ENCODE measurements at regions not wholly inside any gene's neighbourhood (a gene's known extent, or its start where the extent isn't known, plus 50 kb on each side); places are given as distances from the start of the nearest gene placed in this dataset.

DNA sequence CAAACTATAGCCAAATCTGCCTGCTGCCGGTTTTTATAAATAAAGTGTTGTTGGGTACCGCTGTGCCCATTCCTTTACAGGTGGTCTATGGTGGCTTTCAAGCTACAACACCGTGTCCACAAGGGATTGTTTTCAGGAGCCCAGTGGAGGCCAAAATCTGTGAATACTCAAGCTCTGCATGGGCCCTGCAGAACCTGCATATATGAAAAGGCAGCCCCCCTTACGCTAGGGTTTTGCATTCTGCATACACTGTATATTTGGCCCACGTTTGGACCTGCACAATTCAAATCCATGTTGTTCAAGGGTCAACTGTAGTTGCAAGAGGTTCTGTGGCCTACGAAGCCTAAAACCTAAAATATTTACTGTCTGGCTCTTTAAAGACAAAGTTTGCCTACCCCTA lies 122.2 kb upstream of the TLE3 start:
- no peaks in the 10 kb centered on the region for H3K36me3 ChIP-seq (ENCODE audit: control insufficient read depth, insufficient read depth, low read length)
- no peak overlapping the region for H3K27ac ChIP-seq (ENCODE audit: low read depth, low read length)
- no peaks in the 10 kb centered on the region for H3K27me3 ChIP-seq (ENCODE audit: control insufficient read depth, insufficient read depth, low read length)
- H3K9me3 ChIP-seq (ENCODE audit: control insufficient read depth, insufficient read depth, low read depth, low read length) = no peaks in the 10 kb centered on the region
- no peak overlapping the region for H3K9ac ChIP-seq (ENCODE audit: low read length)
- no peak overlapping the region for H3K4me3 ChIP-seq (ENCODE audit: low read depth, low read length)
- peaks cover 12% of the 10 kb centered on the region; the same call in 1 of the 2 replicates for H3K4me1 ChIP-seq (ENCODE audit: control insufficient read depth, insufficient read depth, low read length)

DNA sequence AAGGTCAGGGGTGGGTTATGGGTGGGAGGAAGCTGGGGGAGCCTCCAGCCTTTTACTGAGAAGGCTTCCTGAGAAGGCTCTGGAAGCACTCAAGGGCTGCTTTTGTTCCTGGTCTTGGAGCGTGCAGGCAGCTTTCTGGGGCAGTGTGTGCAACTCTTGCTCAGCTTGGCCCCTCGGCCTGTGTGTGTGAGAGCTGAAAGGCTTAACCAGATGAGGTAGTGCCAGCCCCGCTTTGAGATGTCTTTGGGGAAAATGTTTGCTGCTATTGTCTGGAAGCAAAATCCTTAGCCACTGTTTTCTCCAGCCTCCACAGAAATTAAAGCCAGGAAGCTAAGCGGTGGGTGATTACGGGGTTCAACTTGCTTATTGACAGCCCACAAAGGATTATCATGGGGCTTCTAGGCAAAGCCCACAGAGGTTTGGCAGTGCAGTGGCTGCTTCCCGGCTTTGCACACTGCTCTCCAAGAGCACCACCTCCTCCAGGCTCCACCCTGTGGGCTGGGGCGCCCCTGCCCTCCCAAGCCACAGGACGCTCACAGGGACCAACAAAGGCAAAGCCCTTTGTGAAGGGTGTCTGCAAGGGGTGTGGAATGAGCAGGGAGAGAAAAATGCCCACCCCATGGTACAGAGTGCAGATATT lies 121.7 kb upstream of the TLE3 start:
- H3K4me1 ChIP-seq (ENCODE audit: control insufficient read depth, insufficient read depth, low read length) = peaks cover 16% of the 10 kb centered on the region; the same call in 1 of the 2 replicates
- no peak overlapping the region for H3K4me3 ChIP-seq (ENCODE audit: low read depth, low read length)
- H3K9ac ChIP-seq (ENCODE audit: low read length) = no peak overlapping the region
- no peaks in the 10 kb centered on the region for H3K27me3 ChIP-seq (ENCODE audit: control insufficient read depth, insufficient read depth, low read length)
- no peak overlapping the region for H3K27ac ChIP-seq (ENCODE audit: low read depth, low read length)
- H3K9me3 ChIP-seq (ENCODE audit: control insufficient read depth, insufficient read depth, low read depth, low read length) = no peaks in the 10 kb centered on the region
- H3K36me3 ChIP-seq (ENCODE audit: control insufficient read depth, insufficient read depth, low read length) = no peaks in the 10 kb centered on the region

DNA sequence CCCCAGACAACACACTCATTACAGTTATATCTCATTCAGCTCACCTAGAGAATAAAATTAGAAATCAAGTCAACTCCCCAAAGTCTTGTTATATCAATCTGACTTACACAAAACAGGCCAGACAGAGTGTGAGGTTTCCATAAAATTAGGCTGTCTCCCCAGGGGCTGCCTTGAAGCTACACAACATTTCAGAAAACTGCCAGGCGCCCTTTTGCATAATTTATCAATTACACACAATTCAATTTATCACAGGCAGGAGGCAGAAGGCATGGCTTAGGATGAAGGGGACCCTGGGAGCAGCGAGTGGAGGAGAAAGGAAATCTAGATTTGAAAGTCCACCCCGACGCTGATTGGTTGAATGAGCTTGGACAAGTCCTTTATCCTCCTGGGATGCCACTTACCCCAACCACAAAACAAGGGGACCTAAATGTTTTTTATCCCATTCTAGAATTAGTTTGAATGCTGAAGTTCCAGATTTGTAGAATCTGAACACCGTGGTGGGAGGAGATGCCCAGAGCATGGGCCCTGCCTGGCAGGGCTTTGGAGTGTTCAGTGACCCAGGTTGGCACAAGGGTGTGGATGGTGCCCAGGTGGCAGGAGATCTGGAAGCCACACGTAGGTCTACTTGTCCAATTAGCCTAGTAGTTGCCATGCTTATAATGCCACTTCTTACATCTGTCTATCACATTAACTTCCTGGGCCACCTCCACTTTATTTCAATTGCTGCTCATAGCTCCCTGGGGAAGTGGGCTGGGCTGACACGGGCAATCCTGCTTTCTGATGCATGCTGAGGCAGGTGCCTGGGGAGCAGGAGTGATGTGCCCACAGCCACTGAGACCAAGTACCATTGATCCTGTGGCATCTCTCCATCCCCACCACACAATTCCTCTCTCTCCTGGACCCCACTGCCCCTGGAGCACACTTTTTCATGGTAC lies 119.8 kb upstream of the TLE3 start:
- no peaks in the 10 kb centered on the region; the same call in 1 of the 2 replicates for H3K27me3 ChIP-seq (ENCODE audit: control insufficient read depth, insufficient read depth, low read length)
- no peak overlapping the region for H3K9ac ChIP-seq (ENCODE audit: low read length)
- H3K4me1 ChIP-seq (ENCODE audit: control insufficient read depth, insufficient read depth, low read length) = peaks cover 33% of the 10 kb centered on the region
- no peaks in the 10 kb centered on the region for H3K9me3 ChIP-seq (ENCODE audit: control insufficient read depth, insufficient read depth, low read depth, low read length)
- H3K36me3 ChIP-seq (ENCODE audit: control insufficient read depth, insufficient read depth, low read length) = no peaks in the 10 kb centered on the region
- no peak overlapping the region for H3K4me3 ChIP-seq (ENCODE audit: low read depth, low read length)
- no peak overlapping the region for H3K27ac ChIP-seq (ENCODE audit: low read depth, low read length)

DNA sequence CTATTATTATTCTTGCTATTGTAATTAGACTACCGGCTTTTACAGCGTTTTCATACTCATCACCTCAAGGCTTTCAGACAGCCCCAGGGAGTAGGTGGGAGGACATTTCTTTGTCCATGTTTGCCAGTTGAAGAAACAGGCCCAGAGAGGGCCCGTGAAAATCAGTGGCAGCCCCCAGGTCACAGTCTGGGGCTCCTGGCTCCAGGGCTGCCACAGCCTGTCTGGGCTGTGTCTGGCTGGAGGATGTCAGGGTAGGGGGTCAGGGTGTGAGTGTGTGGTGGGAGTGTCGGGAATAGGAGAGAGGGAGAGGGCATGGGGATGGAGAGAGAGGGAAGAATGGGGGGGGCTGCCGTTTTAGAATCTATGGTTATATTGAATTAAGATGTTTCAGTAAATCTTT lies 118.2 kb upstream of the TLE3 start:
- Histone ChIP-seq H3K9me3 (ENCODE audit: control insufficient read depth, insufficient read depth, low read depth, low read length) (no peaks in the 10 kb centered on the region), H3K27ac (ENCODE audit: low read depth, low read length) (no peak overlapping the region), H3K27me3 (ENCODE audit: control insufficient read depth, insufficient read depth, low read length) (no peaks in the 10 kb centered on the region; the same call in 1 of the 2 replicates), H3K4me3 (ENCODE audit: low read depth, low read length) (no peak overlapping the region), H3K9ac (ENCODE audit: low read length) (no peak overlapping the region), H3K36me3 (ENCODE audit: control insufficient read depth, insufficient read depth, low read length) (no peaks in the 10 kb centered on the region), H3K4me1 (ENCODE audit: control insufficient read depth, insufficient read depth, low read length) (peaks cover 38% of the 10 kb centered on the region)

DNA sequence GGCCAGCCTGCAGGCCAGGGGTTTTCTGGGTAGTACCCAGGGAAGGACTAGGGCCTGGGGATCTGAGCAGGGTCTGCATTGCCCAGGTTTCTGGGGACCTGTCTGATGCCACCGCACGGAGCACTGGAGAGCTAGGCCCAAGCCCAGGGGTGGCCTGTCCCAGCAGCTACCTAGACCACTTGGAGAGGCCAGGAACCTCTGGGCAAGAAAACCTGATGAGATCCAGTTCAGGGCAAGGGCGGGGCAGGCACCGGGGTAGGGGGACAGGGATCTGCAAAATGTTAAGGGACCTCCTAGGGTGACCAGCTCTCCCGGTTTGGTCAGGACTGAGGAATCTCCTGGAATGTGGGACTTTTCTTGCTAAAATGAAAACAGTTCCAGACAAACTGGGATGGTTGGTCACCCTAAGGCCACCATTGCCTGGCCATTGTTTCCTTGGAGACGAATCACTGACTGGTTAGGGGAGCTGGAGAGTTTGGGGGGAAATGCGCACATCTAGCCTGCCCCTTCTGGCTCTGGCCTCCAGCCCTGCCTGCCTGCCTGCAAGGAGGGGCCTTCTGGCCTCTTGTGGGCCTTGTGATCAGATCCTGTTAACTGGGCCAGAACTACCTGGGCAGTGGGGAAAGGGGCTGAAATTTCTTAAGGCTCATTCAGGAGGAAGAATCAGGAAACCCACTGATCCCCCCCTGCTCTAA lies 117.4 kb upstream of the TLE3 start:
- peaks cover 38% of the 10 kb centered on the region for H3K4me1 ChIP-seq (ENCODE audit: control insufficient read depth, insufficient read depth, low read length)
- no peaks in the 10 kb centered on the region for H3K36me3 ChIP-seq (ENCODE audit: control insufficient read depth, insufficient read depth, low read length)
- no peaks in the 10 kb centered on the region; the same call in 1 of the 2 replicates for H3K27me3 ChIP-seq (ENCODE audit: control insufficient read depth, insufficient read depth, low read length)
- H3K9me3 ChIP-seq (ENCODE audit: control insufficient read depth, insufficient read depth, low read depth, low read length) = no peaks in the 10 kb centered on the region
- no peak overlapping the region for H3K27ac ChIP-seq (ENCODE audit: low read depth, low read length)
- no peak overlapping the region for H3K4me3 ChIP-seq (ENCODE audit: low read depth, low read length)
- no peak overlapping the region for H3K9ac ChIP-seq (ENCODE audit: low read length)

DNA sequence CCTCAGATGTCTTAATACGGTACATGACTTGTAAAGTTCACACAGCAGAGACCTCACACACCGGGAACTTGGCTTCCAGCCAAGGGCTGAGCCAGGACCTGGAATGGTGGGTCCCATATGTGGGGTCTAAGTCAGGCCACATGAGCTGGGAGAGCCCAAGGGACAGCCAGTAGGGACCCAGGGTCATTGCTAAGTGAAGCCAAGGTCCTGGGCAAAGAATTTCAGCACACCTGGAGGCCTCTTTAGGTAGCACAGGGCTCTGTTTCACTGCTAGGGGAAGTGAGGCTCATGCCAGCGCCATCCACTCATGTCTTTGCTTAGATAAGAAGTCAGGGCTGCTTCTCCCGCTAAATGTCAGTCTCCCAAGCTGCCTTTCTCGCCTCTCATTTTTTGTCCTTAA lies 116.6 kb upstream of the TLE3 start:
- Histone ChIP-seq H3K4me1 (ENCODE audit: control insufficient read depth, insufficient read depth, low read length) (peaks cover 33% of the 10 kb centered on the region), H3K27ac (ENCODE audit: low read depth, low read length) (no peak overlapping the region), H3K9ac (ENCODE audit: low read length) (no peak overlapping the region), H3K27me3 (ENCODE audit: control insufficient read depth, insufficient read depth, low read length) (no peaks in the 10 kb centered on the region; the same call in 1 of the 2 replicates), H3K4me3 (ENCODE audit: low read depth, low read length) (no peak overlapping the region), H3K9me3 (ENCODE audit: control insufficient read depth, insufficient read depth, low read depth, low read length) (no peaks in the 10 kb centered on the region), H3K36me3 (ENCODE audit: control insufficient read depth, insufficient read depth, low read length) (no peaks in the 10 kb centered on the region)

DNA sequence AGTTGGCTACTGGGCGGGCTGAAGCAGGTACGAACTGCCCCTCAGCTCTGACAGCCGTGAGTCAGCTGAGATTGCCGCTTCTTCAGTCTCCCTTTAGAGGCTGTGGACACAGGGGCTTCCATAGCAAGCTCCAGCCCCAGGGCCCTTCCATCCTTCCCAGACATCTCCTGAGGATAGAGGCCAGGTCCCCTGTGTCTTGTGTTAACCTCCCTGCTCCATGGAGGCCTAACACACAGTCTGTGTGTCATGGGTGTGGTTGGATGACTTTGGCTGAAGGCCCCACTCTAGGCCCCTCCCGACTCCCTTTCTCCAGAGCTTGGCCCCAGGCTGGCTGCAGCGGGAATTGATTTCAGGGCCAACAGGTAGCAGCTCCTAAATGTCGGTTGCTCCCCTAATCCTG lies 116.1 kb upstream of the TLE3 start:
- H3K9ac ChIP-seq (ENCODE audit: low read length) = no peak overlapping the region
- H3K4me3 ChIP-seq (ENCODE audit: low read depth, low read length) = no peak overlapping the region
- peaks cover 33% of the 10 kb centered on the region for H3K4me1 ChIP-seq (ENCODE audit: control insufficient read depth, insufficient read depth, low read length)
- H3K9me3 ChIP-seq (ENCODE audit: control insufficient read depth, insufficient read depth, low read depth, low read length) = no peaks in the 10 kb centered on the region
- H3K27me3 ChIP-seq (ENCODE audit: control insufficient read depth, insufficient read depth, low read length) = no peaks in the 10 kb centered on the region; the same call in 1 of the 2 replicates
- no peaks in the 10 kb centered on the region for H3K36me3 ChIP-seq (ENCODE audit: control insufficient read depth, insufficient read depth, low read length)
- H3K27ac ChIP-seq (ENCODE audit: low read depth, low read length) = no peak overlapping the region

DNA sequence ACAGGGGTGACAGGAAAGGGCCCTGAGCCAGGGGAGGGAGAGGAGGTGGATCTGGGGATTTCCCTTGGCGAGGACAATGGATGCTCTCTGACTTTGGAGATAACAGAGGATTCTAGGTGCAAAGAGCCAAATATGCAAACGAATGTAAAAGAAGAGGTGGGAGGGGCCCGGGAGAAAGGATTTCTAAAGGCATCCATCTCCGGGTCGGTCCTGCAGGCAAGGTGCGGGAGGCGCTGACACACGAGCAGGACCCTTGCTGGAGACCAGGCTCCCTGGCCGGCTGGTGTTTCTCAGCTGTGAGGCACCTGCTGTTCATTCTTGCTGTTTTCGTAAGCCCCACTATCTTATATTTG lies 115.2 kb upstream of the TLE3 start:
- no peaks in the 10 kb centered on the region for H3K9me3 ChIP-seq (ENCODE audit: control insufficient read depth, insufficient read depth, low read depth, low read length)
- no peak overlapping the region for H3K4me3 ChIP-seq (ENCODE audit: low read depth, low read length)
- H3K27me3 ChIP-seq (ENCODE audit: control insufficient read depth, insufficient read depth, low read length) = no peaks in the 10 kb centered on the region; the same call in 1 of the 2 replicates
- no peak overlapping the region for H3K9ac ChIP-seq (ENCODE audit: low read length)
- H3K36me3 ChIP-seq (ENCODE audit: control insufficient read depth, insufficient read depth, low read length) = no peaks in the 10 kb centered on the region
- H3K27ac ChIP-seq (ENCODE audit: low read depth, low read length) = no peak overlapping the region
- peaks cover 33% of the 10 kb centered on the region for H3K4me1 ChIP-seq (ENCODE audit: control insufficient read depth, insufficient read depth, low read length)

DNA sequence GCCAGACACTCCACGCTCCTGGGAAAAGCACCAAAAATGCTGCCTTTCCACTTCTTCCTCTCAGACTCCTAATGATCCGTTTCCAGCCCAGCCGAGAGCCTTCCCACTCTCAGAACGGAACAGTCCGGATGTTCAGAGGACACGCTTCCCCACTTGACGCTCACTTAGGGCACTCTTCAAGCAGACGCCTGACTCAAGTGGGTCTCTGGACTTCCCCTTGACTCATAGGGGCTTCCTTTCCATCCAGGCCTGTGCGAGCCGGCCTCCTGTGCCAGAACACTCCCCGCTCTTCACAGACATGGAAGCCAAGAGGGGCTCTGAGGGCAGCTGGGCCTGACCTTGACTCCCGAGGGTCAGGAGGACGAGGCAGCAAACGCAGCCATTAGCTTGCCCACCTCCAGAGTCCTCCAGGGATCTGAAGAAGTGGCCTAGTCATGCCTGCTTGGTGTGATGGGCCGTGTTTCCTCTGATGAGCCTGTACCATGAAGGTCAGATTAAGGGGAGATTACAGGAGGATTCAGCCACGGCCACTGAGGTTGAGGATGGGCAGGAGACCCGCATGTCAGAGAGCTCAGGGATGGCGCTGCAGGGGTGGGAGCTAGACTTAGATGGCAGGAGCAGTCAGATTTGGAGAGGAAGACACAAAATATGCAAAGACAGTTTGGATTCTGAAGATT lies 114.7 kb upstream of the TLE3 start:
- Histone ChIP-seq H3K4me1 (ENCODE audit: control insufficient read depth, insufficient read depth, low read length) (peaks cover 33% of the 10 kb centered on the region), H3K4me3 (ENCODE audit: low read depth, low read length) (no peak overlapping the region), H3K27ac (ENCODE audit: low read depth, low read length) (no peak overlapping the region), H3K9ac (ENCODE audit: low read length) (no peak overlapping the region), H3K36me3 (ENCODE audit: control insufficient read depth, insufficient read depth, low read length) (no peaks in the 10 kb centered on the region), H3K9me3 (ENCODE audit: control insufficient read depth, insufficient read depth, low read depth, low read length) (no peaks in the 10 kb centered on the region), H3K27me3 (ENCODE audit: control insufficient read depth, insufficient read depth, low read length) (no peaks in the 10 kb centered on the region; the same call in 1 of the 2 replicates)

DNA sequence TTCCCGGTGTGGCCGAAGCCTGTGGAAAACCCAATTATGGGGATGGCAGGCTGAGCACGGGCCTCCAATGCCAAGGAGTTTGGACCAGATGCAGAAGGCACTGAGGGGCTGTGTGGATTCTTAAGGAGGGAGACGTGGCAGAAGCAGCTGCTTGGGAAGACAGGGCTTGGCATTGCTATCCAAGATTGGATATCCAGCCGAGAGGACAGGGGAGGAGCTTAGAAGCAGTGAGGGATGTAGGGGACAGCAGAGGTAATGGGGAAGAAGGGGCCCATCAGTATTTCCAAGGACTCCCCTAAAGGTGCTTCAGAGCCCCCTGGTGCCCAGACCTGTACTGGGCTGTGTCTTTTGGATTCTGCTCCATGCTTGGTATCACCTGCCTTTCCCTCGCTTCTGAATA lies 112.8 kb upstream of the TLE3 start:
- Histone ChIP-seq H3K27me3 (ENCODE audit: control insufficient read depth, insufficient read depth, low read length) (no peaks in the 10 kb centered on the region; the same call in 1 of the 2 replicates), H3K9me3 (ENCODE audit: control insufficient read depth, insufficient read depth, low read depth, low read length) (no peaks in the 10 kb centered on the region), H3K9ac (ENCODE audit: low read length) (no peak overlapping the region), H3K4me3 (ENCODE audit: low read depth, low read length) (no peak overlapping the region), H3K4me1 (ENCODE audit: control insufficient read depth, insufficient read depth, low read length) (peaks cover 31% of the 10 kb centered on the region), H3K27ac (ENCODE audit: low read depth, low read length) (no peak overlapping the region), H3K36me3 (ENCODE audit: control insufficient read depth, insufficient read depth, low read length) (no peaks in the 10 kb centered on the region)
